Tibial nerve (tissue), 4 donors: ENCODE measurements at regions not wholly inside any gene's neighbourhood (a gene's known extent, or its start where the extent isn't known, plus 50 kb on each side); places are given as distances from the start of the nearest gene placed in this dataset.
"Not testable (repeated sequence)": the region's sequence is repeated elsewhere in the genome, so short reads cannot be mapped to it uniquely, and the experiment has no call there.

Experiments used
- DNase-seq, 2 donors: peaks; one replicate each; pipeline ENCODE4 v3.0.0-alpha.2; 2019; ENCODE audit warnings: low spot score in 2 of 2
- H3K27ac ChIP-seq, 4 donors: fragments of 200-600 bp; sonication (generic) in 3 of 4; one replicate each; pipeline ENCODE4 v1.5.1; 2017 to 2019; ENCODE audit warnings: mild to moderate bottlenecking in 1 of 4
- H3K27me3 ChIP-seq, 2 donors: fragments of 200-600 bp; sonication (generic) in 1 of 2; one replicate each; pipeline versions ENCODE4 v1.5.1 to v1.6.0; 2017 to 2019
- H3K36me3 ChIP-seq, 3 donors: fragments of 200-600 bp; sonication (generic); one replicate each; pipeline ENCODE4 v1.5.1; 2018 to 2019
- H3K4me1 ChIP-seq, 4 donors: fragments of 200-600 bp; sonication (generic) in 3 of 4; one replicate each; pipeline ENCODE4 v1.5.1; 2017 to 2019
- H3K4me3 ChIP-seq, 4 donors: fragments of 200-600 bp; sonication (generic) in 3 of 4; one replicate each; pipeline ENCODE4 v1.5.1; 2017 to 2019; ENCODE audit warnings: mild to moderate bottlenecking in 1 of 4, moderate library complexity in 1 of 4
- H3K9me3 ChIP-seq, 4 donors: fragments of 200-600 bp; sonication (generic) in 3 of 4; one replicate each; pipeline ENCODE4 v1.5.1; 2017 to 2019
- CTCF ChIP-seq, 5 experiments: fragments of 200-600 bp in 3 of 5; fragments of 450-650 bp in 2 of 5; sonication (generic) in 3 of 5; IDR thresholded peaks; one replicate each; pipeline ENCODE4 v1.5.1; 2016 to 2019; ENCODE audit warnings: antibody characterized with exemption in 5 of 5, mild to moderate bottlenecking in 3 of 5, moderate library complexity in 2 of 5
- EP300 ChIP-seq, 2 donors: sonication (generic); formaldehyde crosslinking; IDR thresholded peaks; one replicate each; pipeline ENCODE4 v1.6.1; 2017; ENCODE audit warnings: antibody characterized with exemption in 2 of 2, mild to moderate bottlenecking in 1 of 2
- POLR2A ChIP-seq, 2 donors: fragments of 450-650 bp; IDR thresholded peaks; one replicate each; pipeline ENCODE4 v1.6.1; 2017; ENCODE audit warnings: antibody characterized with exemption in 2 of 2, mild to moderate bottlenecking in 2 of 2, moderate library complexity in 2 of 2
- WGBS, 2 donors: methylation state at CpG; one replicate each; pipeline ENCODE4 v1.1.5; 2018; 5-methylcytosine and 5-hydroxymethylcytosine counted together

- 27 to 46% methylated on average over 1 of the region's 1 CpG for WGBS, 2 donors
Observed at GRCh38 chr7:54260941-54261371, 281.2 kb upstream of the VSTM2A start.

GRCh38 chr7:54278847-54279246 lies 263.3 kb upstream of the VSTM2A start:
- TF ChIP-seq CTCF (IDR thresholded peaks at IDR 0.05) (no peak), EP300 (IDR thresholded peaks at IDR 0.05) (no peak), POLR2A (IDR thresholded peaks at IDR 0.05) (no peak)
- no peak overlapping the region for H3K4me3 ChIP-seq
- 36 to 38% methylated on average over 1 of the region's 1 CpG for WGBS, 2 donors

More at GRCh38 chr7:54260941-54261371, 281.2 kb upstream of the VSTM2A start:
- no peak for TF ChIP-seq EP300 (IDR thresholded peaks at IDR 0.05)
- TF ChIP-seq CTCF (IDR thresholded peaks at IDR 0.05): no peak
- TF ChIP-seq POLR2A (IDR thresholded peaks at IDR 0.05): no peak
- Histone ChIP-seq H3K27me3 (no peaks in the 10 kb centered on the region), H3K9me3 (no peaks in the 10 kb centered on the region), H3K4me3 (no peak overlapping the region), H3K27ac (no peak overlapping the region), H3K36me3 (no peaks in the 10 kb centered on the region), H3K4me1 (no peaks in the 10 kb centered on the region)
- no peak for DNase-seq

GRCh38 chr7:54292171-54292925 lies 249.8 kb upstream of the VSTM2A start:
- 26 to 29% methylated on average over 8 of the region's 8 CpGs for WGBS, 2 donors
- TF ChIP-seq EP300 (IDR thresholded peaks at IDR 0.05): no peak
- no peak for TF ChIP-seq CTCF (IDR thresholded peaks at IDR 0.05)
- TF ChIP-seq POLR2A (IDR thresholded peaks at IDR 0.05): no peak

More at GRCh38 chr7:54278847-54279246, 263.3 kb upstream of the VSTM2A start:
- DNase-seq: no peak
- H3K27me3 ChIP-seq: no peaks in the 10 kb centered on the region
- no peaks in the 10 kb centered on the region for H3K4me1 ChIP-seq
- H3K9me3 ChIP-seq: peaks cover 0 to 16% (median 0%) of the 10 kb centered on the region in 4 donors
- H3K36me3 ChIP-seq: no peaks in the 10 kb centered on the region
- H3K27ac ChIP-seq: no peak overlapping the region

GRCh38 chr7:54299426-54299825 lies 242.7 kb upstream of the VSTM2A start:
- Histone ChIP-seq H3K36me3 (no peaks in the 10 kb centered on the region), H3K27me3 (no peaks in the 10 kb centered on the region), H3K9me3 (no peaks in the 10 kb centered on the region), H3K4me3 (no peak overlapping the region), H3K27ac (no peak overlapping the region), H3K4me1 (no peaks in the 10 kb centered on the region)
- 76 to 82% methylated on average over 4 of the region's 4 CpGs for WGBS, 2 donors
- TF ChIP-seq POLR2A (IDR thresholded peaks at IDR 0.05) (no peak), CTCF (IDR thresholded peaks at IDR 0.05) (no peak), EP300 (IDR thresholded peaks at IDR 0.05) (no peak)
- no peak for DNase-seq

More at GRCh38 chr7:54292171-54292925, 249.8 kb upstream of the VSTM2A start:
- H3K4me1 ChIP-seq: no peaks in the 10 kb centered on the region
- H3K4me3 ChIP-seq: no peak overlapping the region
- peaks cover 0 to 18% (median 7%) of the 10 kb centered on the region in 4 donors for H3K9me3 ChIP-seq
- H3K36me3 ChIP-seq: no peaks in the 10 kb centered on the region
- DNase-seq: no peak
- no peaks in the 10 kb centered on the region for H3K27me3 ChIP-seq
- no peak overlapping the region for H3K27ac ChIP-seq

GRCh38 chr7:54315955-54316354 lies 226.2 kb upstream of the VSTM2A start:
- H3K4me3 ChIP-seq, H3K27me3 ChIP-seq, H3K27ac ChIP-seq, H3K4me1 ChIP-seq, H3K9me3 ChIP-seq, H3K36me3 ChIP-seq, DNase-seq: not testable (repeated sequence)
